Activated CD4-positive, alpha-beta T cell treated with anti-CD3 and anti-CD28 coated beads, Interleukin-2, amount 50 U/mL, for 16 hours (primary cell): ENCODE measurements at regions not wholly inside any gene's neighbourhood (a gene's known extent, or its start where the extent isn't known, plus 50 kb on each side); places are given as distances from the start of the nearest gene placed in this dataset.
"Not testable (repeated sequence)": the region's sequence is repeated elsewhere in the genome, so short reads cannot be mapped to it uniquely, and the experiment has no call there.

Experiments
- DNase-seq: peaks from one replicate; pipeline ENCODE4 v3.0.0-alpha.2; 2020

DNA sequence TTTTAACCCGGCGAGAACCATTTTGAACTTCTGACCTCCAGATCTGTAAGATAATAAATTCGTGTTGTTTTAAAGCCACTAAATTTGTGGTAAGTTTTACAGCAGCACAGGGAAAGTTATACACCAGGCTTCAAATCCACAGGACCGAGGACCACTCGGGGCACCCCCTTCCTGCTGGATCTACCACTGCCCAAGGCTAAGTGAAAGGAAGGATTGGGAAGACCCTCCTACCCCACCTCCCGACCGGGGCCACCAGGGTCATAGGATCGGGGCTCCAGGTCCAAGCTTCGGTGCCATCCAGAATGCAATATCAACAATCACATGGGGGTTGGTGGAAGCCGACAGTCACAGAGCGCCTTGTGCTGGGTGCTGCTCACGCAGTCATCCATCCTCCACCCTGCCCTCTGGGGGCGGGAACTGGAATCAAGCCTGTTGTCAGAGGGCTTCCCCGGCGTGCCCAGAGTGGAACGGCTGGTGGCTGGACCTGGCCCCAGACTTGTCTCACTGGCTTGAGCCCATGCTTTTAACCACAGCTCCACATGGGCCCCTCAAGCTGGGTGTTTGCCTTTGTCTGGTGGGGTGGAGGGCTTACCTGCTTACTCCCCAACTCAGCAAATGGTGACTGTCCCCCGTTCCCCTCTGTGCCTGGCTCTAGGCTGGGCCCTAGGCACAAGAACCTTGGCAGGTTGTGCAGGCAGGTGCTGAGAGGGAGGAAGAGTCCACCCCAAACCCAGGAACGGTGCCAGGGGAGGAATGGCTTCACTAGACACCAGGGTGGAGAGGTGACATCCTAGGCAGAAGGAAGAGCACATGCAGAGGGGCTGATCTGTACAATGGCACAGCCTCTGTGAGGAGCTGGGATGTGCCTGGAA is 180.3 kb upstream of the RTL1 start:
- DNase-seq = no peak

DNA sequence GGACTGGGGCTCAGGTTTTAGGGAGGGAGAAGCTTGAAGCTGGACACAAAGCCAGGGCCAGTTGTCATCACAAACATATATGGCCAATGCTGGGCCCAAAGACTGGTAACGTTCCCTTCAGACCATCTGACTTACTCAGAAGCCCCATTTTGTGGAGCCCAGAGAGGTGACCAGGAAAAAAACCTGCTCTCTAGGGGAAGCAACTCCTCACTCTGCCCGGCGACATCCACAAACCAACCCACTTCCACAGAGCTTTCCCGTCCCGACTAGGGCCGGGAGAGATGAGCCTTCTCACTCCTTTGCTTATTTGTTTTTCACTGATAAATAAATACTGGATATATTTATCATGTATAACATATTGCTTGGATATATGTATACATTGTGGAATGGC is 180.9 kb upstream of the RTL1 start:
- no peak for DNase-seq

DNA sequence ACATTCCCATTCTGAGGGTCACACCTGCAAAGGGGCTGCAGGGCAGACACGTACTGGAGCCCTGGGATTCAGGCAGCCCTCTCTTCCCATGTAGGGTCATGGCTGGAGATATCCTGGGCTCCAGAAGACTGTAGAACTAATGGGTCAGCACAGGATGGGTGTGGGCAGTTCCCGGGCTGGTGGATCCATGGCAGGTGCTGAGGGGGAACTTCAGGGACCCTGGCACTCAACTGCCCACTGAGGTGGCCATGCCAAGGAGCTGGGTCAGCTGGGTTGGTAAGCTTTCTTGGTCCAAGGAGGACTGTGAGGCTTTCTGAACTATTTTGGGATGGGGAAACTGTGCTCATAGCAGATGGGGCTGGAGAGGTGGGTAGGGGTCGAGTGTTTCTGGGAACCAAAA is 183.4 kb upstream of the RTL1 start:
- no peak for DNase-seq

DNA sequence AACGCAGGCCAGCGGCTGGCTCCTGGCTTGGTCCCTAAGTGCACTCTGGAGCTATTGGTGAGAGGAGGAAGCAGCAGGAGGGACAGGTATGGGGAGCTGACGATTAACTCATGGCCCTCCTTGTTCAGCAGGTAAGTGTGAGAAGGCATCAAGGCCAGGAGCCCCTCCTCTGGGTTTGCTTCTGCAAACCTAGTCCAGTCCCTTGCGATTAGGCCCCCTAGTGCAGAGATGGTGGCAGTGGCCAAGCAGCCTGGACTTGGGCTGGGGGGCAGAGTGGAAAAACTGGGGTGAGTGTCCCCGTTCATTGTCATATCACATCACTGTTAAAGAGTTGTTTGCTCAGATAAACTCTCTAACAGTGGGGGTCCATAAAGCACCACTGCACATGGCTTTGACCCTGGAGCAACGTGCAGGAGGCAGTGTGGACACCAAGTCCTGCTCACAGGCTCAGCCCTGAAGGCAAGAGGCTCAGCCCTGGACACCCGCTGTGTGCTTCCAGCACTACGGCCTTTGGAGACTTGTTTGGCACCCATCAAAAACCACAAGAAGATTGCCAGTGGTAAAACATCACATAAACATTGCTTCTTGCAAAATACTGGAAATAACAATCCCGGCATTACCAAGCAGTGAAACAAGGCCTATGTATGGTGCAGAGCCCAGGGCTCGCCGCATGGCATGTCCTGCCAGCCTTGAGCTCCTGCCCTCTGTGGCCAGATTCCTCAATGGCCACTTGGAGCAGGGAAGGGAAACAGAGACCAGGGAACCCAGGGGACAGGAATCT is 184.3 kb upstream of the RTL1 start:
- DNase-seq = no peak

DNA sequence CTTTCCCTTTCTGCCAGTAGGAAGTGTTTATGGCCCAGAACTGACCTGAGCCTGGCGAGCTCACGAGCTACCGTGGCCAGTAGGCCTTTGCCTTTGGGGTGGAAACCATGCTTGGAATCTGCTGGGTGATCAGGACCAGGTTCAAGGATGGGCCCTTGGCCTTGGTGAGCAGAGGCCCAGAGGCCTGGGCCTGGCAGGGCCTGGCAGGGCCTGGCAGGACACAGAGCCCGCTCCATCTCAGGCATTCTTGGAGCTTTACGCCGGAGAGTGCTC is 184.8 kb upstream of the RTL1 start:
- no peak for DNase-seq

DNA sequence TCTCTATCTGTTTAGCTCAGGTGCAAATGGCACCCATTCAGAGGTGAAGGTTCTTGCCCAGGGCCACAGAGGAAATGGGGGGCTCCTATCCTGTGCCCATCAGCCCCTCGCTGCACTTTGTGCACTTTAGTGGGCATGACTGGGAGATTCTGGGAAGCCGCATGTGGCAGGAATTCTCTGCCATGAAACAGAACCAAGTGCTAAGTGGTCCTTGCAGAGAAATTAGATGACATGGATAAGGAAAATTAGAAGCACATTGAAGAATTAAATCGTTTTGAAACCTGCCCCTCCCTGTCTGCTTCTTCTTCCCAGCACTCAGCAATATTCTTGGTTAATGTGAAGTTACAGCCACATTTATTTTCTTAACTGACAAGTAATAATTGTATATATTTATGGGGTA is 185.2 kb upstream of the RTL1 start:
- no peak for DNase-seq

DNA sequence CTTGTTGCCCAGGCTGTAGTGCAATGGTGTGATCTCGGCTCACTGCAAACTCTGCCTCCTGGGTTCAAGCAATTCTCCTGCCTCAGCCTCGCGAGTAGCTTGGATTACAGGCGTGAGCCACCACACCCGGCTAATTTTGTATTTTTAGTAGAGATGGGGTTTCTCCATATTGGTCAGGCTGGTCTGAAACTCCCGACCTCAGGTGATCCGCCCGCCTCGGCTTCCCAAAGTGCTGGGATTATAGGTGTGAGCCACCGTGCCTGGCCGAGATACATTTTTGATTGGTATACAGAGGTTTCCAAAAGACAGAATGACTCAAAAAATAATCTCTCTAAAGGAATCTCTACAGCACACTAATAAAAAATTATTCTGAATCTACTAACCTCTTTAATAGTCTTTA is 187.0 kb upstream of the RTL1 start:
- DNase-seq = not testable (repeated sequence)

DNA sequence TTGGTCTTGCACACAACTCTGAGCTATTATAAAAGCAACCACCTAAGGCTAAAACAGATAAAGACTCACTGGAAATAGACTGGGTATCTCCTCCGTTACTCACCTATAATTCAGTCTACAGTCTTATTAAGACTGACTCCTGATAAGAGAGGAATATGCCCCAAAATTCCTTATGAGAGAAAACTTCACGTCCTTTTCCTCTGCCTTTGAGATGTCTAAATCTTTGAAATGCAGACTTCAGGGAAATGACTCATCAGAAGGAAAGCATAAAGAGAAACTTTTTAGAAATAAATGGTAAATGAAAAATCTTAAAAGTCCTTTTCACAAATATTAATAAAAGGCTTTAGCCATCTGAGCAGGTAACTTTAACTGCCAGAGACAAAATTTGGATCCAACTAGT is 187.5 kb upstream of the RTL1 start:
- DNase-seq = no peak

DNA sequence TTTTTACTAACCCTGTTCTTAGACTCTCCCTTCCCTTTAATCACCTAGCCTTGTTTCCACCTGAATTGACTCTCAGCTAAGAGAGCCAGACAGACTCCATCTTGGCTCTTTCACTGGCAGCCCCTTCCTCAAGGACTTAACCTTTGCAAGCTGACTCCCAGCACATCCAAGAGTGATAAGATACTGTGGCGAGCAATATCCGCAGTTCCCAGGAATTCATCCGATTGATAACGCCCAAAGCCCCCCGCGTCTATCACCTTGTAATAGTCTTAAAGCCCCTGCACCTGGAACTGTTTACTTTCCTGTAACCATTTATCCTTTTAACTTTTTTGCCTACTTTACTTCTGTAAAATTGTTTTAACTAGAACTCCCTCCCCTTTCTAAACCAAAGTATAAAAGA is 191.4 kb upstream of the RTL1 start:
- not testable (repeated sequence) for DNase-seq

DNA sequence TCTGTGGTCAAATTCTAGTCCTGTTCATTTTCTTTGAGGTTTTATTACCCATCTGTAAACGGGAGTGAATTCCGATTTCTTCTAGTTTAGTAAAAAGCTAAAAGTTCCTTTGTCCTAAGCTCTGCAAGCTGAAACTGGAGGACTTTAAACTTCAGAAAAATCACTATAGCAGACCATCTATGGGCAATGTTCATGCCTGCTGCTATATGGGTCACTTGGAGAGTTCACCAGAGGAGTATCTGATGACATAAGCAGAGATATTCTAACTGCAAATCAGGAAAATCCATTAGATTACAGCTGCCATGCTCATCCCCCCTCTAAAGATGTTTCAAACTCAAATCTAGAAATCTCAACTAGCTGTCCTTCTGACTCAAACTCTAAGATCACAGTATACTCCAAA is 193.0 kb upstream of the RTL1 start:
- no peak for DNase-seq

DNA sequence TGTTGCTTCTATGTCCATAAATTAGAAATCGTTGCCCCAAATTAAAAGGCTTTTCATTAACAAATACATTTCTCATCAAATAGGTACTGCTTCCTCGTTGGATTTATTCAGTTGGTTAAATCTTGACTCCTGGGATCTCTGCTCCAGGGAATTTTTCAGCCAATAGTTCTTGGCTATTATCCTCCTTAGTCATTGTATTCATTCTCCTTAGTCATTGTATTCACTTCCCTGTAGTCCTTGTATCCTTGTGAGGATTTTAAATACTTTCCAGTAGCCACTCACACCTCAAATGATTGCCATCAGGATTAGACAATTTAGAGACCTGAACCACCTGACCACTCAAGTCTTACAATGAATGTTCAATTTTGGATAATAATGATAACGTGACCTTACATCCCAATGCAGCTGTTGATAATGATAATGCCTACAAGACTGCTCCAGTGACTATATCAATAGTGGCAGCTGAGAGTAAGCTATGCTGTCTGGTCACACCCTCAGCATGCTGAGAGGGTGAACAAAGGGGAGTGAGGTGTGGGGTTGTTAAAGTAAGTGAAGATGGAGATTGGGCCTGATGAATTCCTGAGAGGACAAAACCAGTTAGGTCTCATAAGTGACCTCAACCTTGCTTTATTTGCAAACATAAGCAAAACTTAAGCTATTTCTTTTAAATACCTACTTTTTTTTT is 193.7 kb upstream of the RTL1 start:
- DNase-seq = no peak

DNA sequence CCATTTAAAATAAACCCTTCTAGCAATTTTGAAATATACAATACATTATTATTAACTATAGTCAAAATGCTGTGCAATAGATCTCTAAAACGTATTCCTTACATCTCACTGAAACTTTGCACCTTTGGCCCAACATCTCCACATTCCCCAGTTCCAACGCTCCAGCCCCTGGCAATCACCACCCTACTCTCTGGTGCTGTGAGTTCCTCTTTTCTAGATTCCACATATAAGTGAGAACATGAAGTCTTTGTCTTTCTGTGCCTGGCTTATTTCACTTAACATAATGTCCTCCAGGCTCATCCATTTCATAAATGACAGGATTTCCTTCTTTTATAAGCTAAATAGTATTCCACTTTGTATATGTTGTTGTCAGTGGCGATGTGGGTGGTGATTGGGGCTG is 194.7 kb upstream of the RTL1 start:
- DNase-seq = no peak

DNA sequence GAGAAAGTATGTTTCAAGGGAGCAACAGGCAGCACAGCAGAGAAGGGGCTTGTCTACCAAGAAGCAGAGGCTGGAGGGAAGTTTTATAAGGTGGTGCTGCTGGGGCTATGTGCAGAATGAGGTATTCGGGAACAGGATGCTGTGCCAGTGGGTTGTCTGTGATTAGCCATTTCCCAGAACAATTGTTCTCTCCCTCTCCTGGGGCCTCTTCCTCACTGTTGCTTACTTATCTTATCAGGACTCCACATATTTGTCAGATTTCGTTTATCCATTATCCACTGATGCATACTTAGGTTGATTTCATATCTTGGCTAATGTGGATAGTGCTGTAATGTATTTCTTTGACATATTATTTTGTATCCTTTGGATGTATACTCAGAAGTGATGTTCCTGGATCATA is 195.1 kb upstream of the RTL1 start:
- no peak for DNase-seq

DNA sequence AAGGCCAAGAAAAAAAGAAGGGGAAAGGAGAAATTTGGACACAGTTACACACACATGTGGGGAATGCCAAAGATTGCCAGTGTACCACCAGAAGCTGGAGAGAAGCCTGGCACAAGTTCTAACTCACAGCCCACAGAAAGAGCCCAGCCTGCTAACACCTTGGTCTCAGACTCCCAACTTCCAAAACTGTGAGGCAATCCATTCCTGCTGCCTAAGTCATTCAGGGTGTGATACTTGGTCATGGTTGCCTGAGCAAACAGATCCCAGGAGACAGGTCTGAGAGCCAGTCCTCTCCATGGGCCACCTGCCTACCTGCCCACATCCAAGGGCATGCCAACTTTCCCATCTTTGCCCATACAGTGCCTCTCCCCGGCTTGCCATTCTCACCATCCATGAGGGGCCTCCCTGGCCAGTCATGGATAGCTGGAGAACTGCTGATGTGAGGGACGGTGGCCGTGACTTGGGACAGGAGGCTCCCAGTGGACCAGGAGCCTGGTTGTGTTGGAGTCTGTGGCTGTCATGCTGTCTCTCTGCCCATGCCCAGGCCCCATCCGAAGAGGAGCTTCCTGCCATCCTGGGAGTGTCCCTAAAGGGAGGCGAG is 198.0 kb upstream of the RTL1 start:
- DNase-seq = no peak

DNA sequence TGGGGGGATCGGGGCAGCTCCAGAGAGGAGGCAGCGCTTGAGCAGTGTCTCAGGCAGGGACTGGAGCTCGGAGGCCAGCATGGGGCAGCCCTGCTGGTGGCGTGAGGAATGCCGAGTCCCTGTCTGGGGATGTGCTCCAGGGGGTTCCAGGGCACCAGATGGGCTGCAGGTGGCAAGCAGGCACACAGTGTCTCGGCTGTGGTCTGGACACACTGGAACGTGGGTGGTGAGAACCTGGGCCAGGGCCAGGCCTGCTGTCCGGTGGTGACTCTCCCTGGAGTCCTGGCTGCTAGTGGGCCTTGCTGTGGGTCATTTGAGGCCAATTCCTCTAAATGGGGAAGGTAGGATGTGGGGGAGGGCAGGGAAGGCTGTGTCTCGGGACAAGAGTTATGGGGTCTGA is 199.4 kb upstream of the RTL1 start:
- no peak for DNase-seq

DNA sequence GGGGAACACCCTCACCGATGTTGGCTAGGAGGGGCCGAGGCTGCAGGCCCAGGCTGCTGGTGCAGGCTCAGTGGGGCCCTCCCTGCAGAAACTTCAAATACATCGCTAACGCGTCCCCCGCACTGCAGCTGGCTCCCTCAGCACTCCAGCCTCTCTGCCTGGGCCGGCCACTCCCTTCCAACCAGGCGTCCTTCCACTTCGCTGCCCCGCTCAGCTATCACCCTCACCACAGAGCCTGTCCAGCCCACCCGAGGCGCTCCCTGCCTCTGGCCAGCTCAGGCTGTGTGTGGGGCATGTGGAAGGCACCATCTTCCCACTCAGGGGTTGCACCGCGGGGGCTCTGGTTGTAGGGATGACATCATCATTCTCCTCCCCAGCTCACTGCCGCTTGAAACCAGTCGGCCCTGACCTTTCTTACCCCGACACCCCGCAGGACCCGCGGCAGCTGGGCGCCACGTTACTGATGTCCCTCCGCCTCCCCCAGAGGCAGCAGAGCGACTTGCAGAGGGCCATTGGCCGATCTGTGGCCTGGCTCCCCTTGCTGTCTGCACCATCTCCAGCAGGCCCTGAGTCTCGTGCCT is 199.9 kb upstream of the RTL1 start:
- DNase-seq = no peak

DNA sequence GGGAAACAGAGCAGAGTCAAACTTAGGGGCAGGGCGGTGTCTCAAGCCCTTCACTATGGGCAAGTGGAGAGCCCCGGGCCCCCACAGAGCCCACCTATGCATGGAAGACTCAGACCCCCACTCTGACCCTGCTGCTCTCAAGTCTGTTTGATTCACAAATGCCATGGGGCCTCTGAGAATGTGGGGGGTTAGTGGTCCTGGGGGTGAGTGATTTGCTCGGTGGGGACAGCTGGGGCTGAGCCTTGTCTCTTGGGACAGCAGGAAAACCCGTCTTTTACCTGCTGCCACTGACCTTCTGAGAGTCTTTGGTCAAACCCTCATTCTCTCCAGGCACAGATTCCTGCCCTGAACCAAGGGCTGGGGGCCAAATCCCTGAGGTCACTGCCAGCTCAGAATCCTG is 201.0 kb upstream of the RTL1 start:
- no peak for DNase-seq

DNA sequence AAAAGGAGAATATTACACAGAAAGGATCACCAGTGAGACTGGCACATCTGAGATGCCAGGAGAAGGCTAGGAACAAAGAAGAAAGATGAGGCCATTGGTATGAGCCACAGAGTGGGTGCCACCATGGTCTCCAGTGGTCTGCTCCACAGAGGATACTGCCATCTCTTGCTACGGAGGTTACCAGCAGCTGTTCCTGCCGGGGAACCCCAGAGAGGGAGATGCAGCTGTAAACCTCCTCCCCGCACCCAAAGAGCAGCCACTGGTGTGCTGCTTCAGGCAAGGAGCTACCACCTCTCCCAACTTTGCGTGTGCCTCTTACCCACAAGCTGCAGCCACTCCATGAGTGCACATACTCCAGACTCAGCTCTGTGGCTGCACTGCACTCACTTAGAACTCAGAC is 201.5 kb upstream of the RTL1 start:
- no peak for DNase-seq

DNA sequence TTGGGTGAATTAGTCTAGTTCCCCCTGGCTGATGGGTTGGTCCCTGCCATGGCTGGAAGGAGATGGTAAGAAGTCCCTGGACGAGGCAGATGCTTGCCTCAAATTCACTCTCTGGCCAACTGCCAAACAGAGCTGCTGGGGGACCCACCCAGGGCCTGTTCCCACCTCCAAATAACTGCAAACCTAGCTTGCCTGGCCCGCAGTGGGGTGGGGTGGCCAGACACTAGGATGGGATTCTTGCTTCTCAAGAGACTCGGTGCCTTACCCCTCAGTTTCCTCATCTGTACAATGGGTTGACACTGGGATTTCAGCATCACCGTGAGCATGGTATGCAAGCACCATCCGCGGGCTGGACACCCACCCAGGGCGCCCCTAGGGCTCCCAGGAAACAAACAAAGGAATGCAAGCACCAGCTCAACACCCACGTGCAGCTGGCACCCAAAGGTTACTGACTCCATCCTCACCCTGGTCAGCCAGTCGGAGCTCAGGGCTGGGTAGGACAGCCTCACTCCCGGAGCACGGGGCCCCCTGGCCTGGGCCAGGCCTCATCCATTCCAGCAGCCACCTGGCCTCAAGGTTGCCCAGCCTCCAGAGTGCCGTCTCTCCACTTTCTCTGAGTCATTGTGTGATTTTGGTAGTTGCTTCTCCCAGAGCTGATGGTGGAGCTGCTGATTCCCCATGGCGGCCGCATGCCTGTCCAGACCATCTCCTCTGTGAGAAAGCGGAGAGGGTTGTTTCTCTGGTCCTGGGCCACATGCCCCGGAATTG is 205.2 kb upstream of the RTL1 start:
- no peak for DNase-seq

DNA sequence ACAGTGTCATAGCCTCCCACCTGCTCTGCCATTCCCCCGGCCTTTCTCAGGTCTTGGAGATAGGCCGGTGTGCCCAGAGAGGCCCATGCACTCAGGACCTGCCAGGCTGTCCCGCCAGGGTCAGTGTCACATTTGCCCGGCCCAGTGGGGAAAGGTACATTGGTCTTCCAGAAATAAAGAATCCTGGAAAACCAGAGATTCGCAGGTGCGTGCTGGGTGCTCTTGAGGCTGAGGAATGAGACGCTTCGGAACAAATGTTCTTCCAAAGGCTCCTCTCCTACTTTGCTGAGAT is 205.8 kb upstream of the RTL1 start:
- no peak for DNase-seq

DNA sequence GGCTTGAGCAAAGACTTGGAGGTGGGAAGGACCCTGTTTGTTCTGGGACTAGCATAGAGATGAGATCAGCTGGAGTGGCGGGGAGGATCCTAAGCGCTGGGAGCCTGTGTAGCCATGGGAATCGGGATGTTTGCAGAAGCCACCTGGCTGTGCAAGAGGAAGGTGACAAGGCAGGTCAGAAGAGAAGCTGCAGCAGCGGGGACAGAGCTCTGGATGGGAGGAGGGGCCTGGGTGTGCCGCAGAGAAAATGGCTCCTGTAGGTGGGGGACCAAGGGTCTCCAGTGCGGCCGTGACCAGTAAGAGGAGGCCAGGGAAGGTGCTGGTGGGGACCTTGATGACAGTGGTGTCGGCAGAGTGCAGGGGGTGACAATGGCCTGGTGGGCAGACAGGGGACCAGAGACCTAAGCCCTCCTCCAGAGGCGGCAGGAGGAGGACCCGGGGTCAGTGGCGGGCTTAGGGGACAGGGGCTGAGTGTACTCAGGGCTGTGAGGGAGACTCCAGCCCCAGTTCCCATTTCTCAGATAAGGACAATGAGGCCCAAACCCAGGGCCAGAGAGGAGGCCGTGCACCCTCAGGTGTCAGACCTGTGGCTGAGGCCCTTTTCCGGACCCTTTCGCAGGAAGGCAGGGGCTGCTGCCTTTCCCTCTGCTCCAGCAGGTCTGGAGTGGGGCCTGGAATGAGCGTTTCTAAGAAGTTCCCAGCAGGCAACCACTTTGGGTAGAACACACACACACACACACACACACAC is 206.6 kb upstream of the RTL1 start:
- no peak for DNase-seq
